ENCODE measurements at regions not wholly inside any gene's neighbourhood (a gene's known extent, or its start where the extent isn't known, plus 50 kb on each side); places are given as distances from the start of the nearest gene placed in this dataset.

DNA sequence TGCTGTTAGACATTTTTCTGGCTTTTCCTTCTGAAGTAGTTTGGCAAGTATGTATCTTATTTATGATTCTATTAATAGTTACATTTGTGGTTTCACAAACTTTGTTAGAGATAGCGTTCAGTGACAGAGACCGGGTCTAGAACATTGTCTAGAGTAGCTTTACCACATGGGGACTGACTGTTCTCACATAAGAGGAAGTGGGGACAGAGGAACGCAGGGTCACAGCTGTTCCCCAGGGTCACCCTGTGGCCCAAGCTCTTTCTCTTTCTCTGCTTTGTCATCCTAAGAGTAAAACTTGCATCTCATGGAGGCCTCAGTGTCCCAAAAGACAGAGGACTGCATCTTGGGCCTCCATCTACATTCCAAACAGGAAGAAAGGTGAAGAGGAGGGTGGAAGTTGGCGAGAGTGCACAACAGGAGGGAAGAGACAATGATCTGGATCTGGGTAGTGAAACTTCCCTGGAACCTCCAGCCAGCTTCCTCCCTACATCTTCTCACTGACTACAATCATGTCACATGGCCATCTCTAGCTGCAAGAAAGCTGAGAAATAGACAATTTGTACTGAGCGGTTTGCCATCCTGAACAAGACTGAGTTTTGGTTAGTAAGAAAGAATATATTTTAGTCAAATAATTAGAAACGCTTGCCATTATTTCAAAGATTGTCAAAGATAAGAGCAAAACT lies 645.8 kb upstream of the ARID1B start:
- TF ChIP-seq RFX5 (IDR thresholded peaks at IDR 0.05): no peak
- TF ChIP-seq EP300 (IDR thresholded peaks at IDR 0.05): no peak
- no peak for TF ChIP-seq JUNB (IDR thresholded peaks at IDR 0.05)
- TF ChIP-seq, protein P1, sequence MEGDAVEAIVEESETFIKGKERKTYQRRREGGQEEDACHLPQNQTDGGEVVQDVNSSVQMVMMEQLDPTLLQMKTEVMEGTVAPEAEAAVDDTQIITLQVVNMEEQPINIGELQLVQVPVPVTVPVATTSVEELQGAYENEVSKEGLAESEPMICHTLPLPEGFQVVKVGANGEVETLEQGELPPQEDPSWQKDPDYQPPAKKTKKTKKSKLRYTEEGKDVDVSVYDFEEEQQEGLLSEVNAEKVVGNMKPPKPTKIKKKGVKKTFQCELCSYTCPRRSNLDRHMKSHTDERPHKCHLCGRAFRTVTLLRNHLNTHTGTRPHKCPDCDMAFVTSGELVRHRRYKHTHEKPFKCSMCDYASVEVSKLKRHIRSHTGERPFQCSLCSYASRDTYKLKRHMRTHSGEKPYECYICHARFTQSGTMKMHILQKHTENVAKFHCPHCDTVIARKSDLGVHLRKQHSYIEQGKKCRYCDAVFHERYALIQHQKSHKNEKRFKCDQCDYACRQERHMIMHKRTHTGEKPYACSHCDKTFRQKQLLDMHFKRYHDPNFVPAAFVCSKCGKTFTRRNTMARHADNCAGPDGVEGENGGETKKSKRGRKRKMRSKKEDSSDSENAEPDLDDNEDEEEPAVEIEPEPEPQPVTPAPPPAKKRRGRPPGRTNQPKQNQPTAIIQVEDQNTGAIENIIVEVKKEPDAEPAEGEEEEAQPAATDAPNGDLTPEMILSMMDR (IDR thresholded peaks at IDR 0.05): no peak
- no peak for TF ChIP-seq GATA3 (IDR thresholded peaks at IDR 0.05; ENCODE audit: borderline replicate concordance)
- no peak for TF ChIP-seq ESRRA (IDR thresholded peaks at IDR 0.05; ENCODE audit: borderline replicate concordance, low read length)
- no peak for TF ChIP-seq KDM1A (IDR thresholded peaks at IDR 0.05; ENCODE audit: low read depth)
- TF ChIP-seq RAD21 (conservative IDR thresholded peaks at IDR 0.05 in 1 of 2, IDR thresholded peaks at IDR 0.05 in 1 of 2): no peak
- TF ChIP-seq CHD2 (IDR thresholded peaks at IDR 0.05; ENCODE audit: low read length, partially characterized antibody): no peak
- no peak for TF ChIP-seq RCOR1 (IDR thresholded peaks at IDR 0.05; ENCODE audit: low read depth, low read length)
- TF ChIP-seq CEBPB (IDR thresholded peaks at IDR 0.05): no peak
- TF ChIP-seq HOXA7 (CRISPR knock-in tag; IDR thresholded peaks at IDR 0.05): no peak
- TF ChIP-seq MYC (IDR thresholded peaks at IDR 0.05; ENCODE audit: borderline replicate concordance, low read length): no peak

All from A549 (cell line).